HepG2 (cell line): ENCODE measurements at regions not wholly inside any gene's neighbourhood (a gene's known extent, or its start where the extent isn't known, plus 50 kb on each side); places are given as distances from the start of the nearest gene placed in this dataset.

ENCODE experiments used
- ATAC-seq: fragments of 200-7000 bp; cut with Tn5 transposase; 3 replicates; pipeline ENCODE4 v1.9.1; 2020; ENCODE audit warnings: mild to moderate bottlenecking, moderate library complexity
- BruUV-seq: library from RNA; stranded (reverse); fragments of 400-500 nt; replicated peaks from 2 replicates; lab custom pipeline; 2021; lab: Mats Ljungman, UMichigan
- CTCF ChIA-PET: fragments of 300-600 bp; formaldehyde crosslinking; extraction: SDS; loops from one replicate; lab custom pipeline; 2021; ENCODE audit warnings: low total read pairs, inconsistent platforms, low intra/inter-chr PET ratio; lab: Yijun Ruan, JAX
- POLR2A ChIA-PET: fragments of 350-600 bp; sonication (Branson Sonifier 250); formaldehyde crosslinking; loops from one replicate; lab custom pipeline; 2020; ENCODE audit warnings: antibody characterized with exemption, inconsistent platforms; lab: Yijun Ruan, JAX
- DNase-seq: peaks from one replicate; pipeline ENCODE4 v3.0.0-alpha.2; 2015; ENCODE audit warnings: low spot score
- FAIRE-seq: peaks from 3 replicates; lab custom pipeline; 2011; peaks lifted over from hg19 to GRCh38; lab: Jason Lieb, UNC
- H2AFZ ChIP-seq: one replicate; pipeline ENCODE4 v1.6.1; 2011; ENCODE audit warnings: low read length, inconsistent platforms
- H3K27ac ChIP-seq: fragments of 300-600 bp; 3 replicates; pipeline ENCODE4 v1.8.0; 2011; ENCODE audit warnings: mixed run types, mild to moderate bottlenecking, mixed read lengths, low read length, inconsistent platforms; ENCODE audit not compliant: insufficient read depth; ENCODE audit errors: extremely low read length
- H3K27me3 ChIP-seq, 2 experiments: fragments of 200-600 bp in 1 of 2; 2 replicates in 1 of 2; 3 replicates in 1 of 2; pipeline versions ENCODE4 v1.6.0 to v1.8.0; 2011; ENCODE audit warnings: low read length in 2 of 2, mild to moderate bottlenecking in 2 of 2, moderate library complexity in 2 of 2, inconsistent platforms in 1 of 2; ENCODE audit not compliant: insufficient read depth in 2 of 2, control insufficient read depth in 1 of 2
- H3K36me3 ChIP-seq, 2 experiments: fragments of 200-600 bp in 1 of 2; replicated peaks in 1 of 2; 2 replicates in 1 of 2; 3 replicates in 1 of 2; pipeline versions ENCODE4 v1.5.1 to v1.8.0; 2011; ENCODE audit warnings: low read length in 2 of 2, inconsistent platforms in 1 of 2; ENCODE audit not compliant: insufficient read depth in 2 of 2, control insufficient read depth in 1 of 2
- H3K4me1 ChIP-seq: 2 replicates; pipeline ENCODE4 v1.5.1; 2012; ENCODE audit warnings: low read length, inconsistent platforms; ENCODE audit not compliant: insufficient read depth
- H3K4me2 ChIP-seq: 2 replicates; pipeline ENCODE4 v1.6.0; 2011; ENCODE audit warnings: low read depth, low read length, inconsistent platforms
- H3K4me3 ChIP-seq, 3 experiments: fragments of 200-600 bp in 1 of 3; sonication (generic), shearing (Covaris generic) in 1 of 3; replicated peaks in 1 of 3; 2 replicates each; pipeline ENCODE4 v1.5.1; 2011 to 2016; ENCODE audit warnings: low read length in 3 of 3, inconsistent platforms in 2 of 3, low read depth in 2 of 3, mild to moderate bottlenecking in 2 of 3, control low read depth in 1 of 3, mixed read lengths in 1 of 3; ENCODE audit not compliant: insufficient read depth in 1 of 3
- H3K79me2 ChIP-seq: one replicate; pipeline ENCODE4 v1.6.1; 2011; ENCODE audit warnings: low read length, inconsistent platforms; ENCODE audit not compliant: insufficient read depth
- H3K9ac ChIP-seq: 2 replicates; pipeline ENCODE4 v1.6.0; 2011; ENCODE audit warnings: mild to moderate bottlenecking, low read depth, low read length, inconsistent platforms; ENCODE audit not compliant: insufficient read depth
- H3K9me3 ChIP-seq: 2 replicates; pipeline ENCODE4 v1.5.1; 2012; ENCODE audit warnings: mild to moderate bottlenecking, low read length
- H4K20me1 ChIP-seq: 2 replicates; pipeline ENCODE4 v1.6.0; 2011; ENCODE audit warnings: inconsistent platforms, mild to moderate bottlenecking, low read length, moderate library complexity; ENCODE audit not compliant: insufficient read depth
- AGO1 ChIP-seq: fragments of 200-400 bp; formaldehyde crosslinking; IDR thresholded peaks from 2 replicates; pipeline ENCODE4 v1.6.1; 2017; ENCODE audit warnings: mild to moderate bottlenecking, low read depth, low read length, moderate library complexity; ENCODE audit not compliant: poor library complexity, severe bottlenecking
- ARNT ChIP-seq: fragments of 450-650 bp; IDR thresholded peaks from 2 replicates; pipeline ENCODE4 v1.6.1; 2017
- CREM ChIP-seq, 2 experiments: sonication (generic) in 1 of 2; formaldehyde crosslinking in 1 of 2; IDR thresholded peaks; 2 replicates each; pipeline versions ENCODE4 v1.4.0 to v1.6.1; 2016 to 2020; ENCODE audit warnings: antibody characterized with exemption in 1 of 2, mild to moderate bottlenecking in 1 of 2, missing genetic modification reagents in 1 of 2
- DBP ChIP-seq: sonication (generic); formaldehyde crosslinking; IDR thresholded peaks from 2 replicates; pipeline ENCODE4 v1.4.0; 2020; ENCODE audit warnings: missing genetic modification reagents; ENCODE audit errors: not compliant biosample characterization
- DDIT3 ChIP-seq: sonication (generic); formaldehyde crosslinking; IDR thresholded peaks from 2 replicates; pipeline ENCODE4 v1.4.0; 2020; ENCODE audit warnings: mild to moderate bottlenecking, missing genetic modification reagents
- ETV5 ChIP-seq: IDR thresholded peaks from 2 replicates; pipeline ENCODE4 v1.6.1; 2018; ENCODE audit warnings: missing biosample characterization, missing genetic modification reagents, inconsistent platforms, borderline replicate concordance
- HNF4G ChIP-seq, 2 experiments: sonication (generic) in 1 of 2; formaldehyde crosslinking in 1 of 2; IDR thresholded peaks; 2 replicates each; pipeline versions ENCODE4 v1.4.0 to v1.6.1; 2011 to 2020; ENCODE audit warnings: borderline replicate concordance in 2 of 2, low read depth in 2 of 2, mild to moderate bottlenecking in 2 of 2, low read length in 1 of 2, missing genetic modification reagents in 1 of 2, moderate library complexity in 1 of 2
- NFIC ChIP-seq: IDR thresholded peaks from 2 replicates; pipeline ENCODE4 v1.6.1; 2012; ENCODE audit warnings: mild to moderate bottlenecking, low read length, inconsistent platforms
- SIX1 ChIP-seq: sonication (generic); formaldehyde crosslinking; IDR thresholded peaks from 2 replicates; pipeline ENCODE4 v1.4.0; 2020; ENCODE audit warnings: missing genetic modification reagents, borderline replicate concordance
- SOX13 ChIP-seq, 3 experiments: fragments of 450-650 bp in 1 of 3; sonication (generic) in 1 of 3; formaldehyde crosslinking in 1 of 3; IDR thresholded peaks in 2 of 3; conservative IDR thresholded peaks in 1 of 3; 2 replicates each; pipeline versions ENCODE4 v1.5.0 to v1.6.1; 2016 to 2020; ENCODE audit warnings: antibody characterized with exemption in 1 of 3, mild to moderate bottlenecking in 1 of 3, missing compliant biosample characterization in 1 of 3, missing genetic modification reagents in 1 of 3, moderate library complexity in 1 of 3
- STAT6 ChIP-seq: sonication (generic); formaldehyde crosslinking; IDR thresholded peaks from 2 replicates; pipeline ENCODE4 v1.4.0; 2020; ENCODE audit warnings: missing genetic modification reagents, mild to moderate bottlenecking, borderline replicate concordance
- TEF ChIP-seq: sonication (generic); formaldehyde crosslinking; IDR thresholded peaks from 2 replicates; pipeline ENCODE4 v1.5.0; 2020; ENCODE audit warnings: missing genetic modification reagents
- ZNF263 ChIP-seq: sonication (generic); formaldehyde crosslinking; IDR thresholded peaks from 2 replicates; pipeline ENCODE4 v1.4.0; 2020; ENCODE audit warnings: missing genetic modification reagents
- ZNF460 ChIP-seq: sonication (generic); formaldehyde crosslinking; IDR thresholded peaks from 2 replicates; pipeline ENCODE4 v1.5.1; 2020; ENCODE audit warnings: missing genetic modification reagents, mild to moderate bottlenecking, borderline replicate concordance
- ZNF564 ChIP-seq: sonication (generic); formaldehyde crosslinking; IDR thresholded peaks from 2 replicates; pipeline ENCODE4 v1.8.1; 2023; ENCODE audit warnings: mild to moderate bottlenecking, missing genetic modification reagents
- ZNF660 ChIP-seq: sonication (generic); formaldehyde crosslinking; IDR thresholded peaks from 2 replicates; pipeline ENCODE4 v1.5.1; 2020; ENCODE audit warnings: mild to moderate bottlenecking, low read depth, missing genetic modification reagents, borderline replicate concordance
- ZNF703 ChIP-seq: sonication (generic); formaldehyde crosslinking; IDR thresholded peaks from 2 replicates; pipeline ENCODE4 v1.5.1; 2020; ENCODE audit warnings: missing genetic modification reagents, mild to moderate bottlenecking, moderate library complexity, borderline replicate concordance
- ZNF777 ChIP-seq: sonication (generic); formaldehyde crosslinking; IDR thresholded peaks from 2 replicates; pipeline ENCODE4 v1.4.0; 2020; ENCODE audit warnings: missing genetic modification reagents
- ZSCAN30 ChIP-seq: sonication (generic); formaldehyde crosslinking; IDR thresholded peaks from 2 replicates; pipeline ENCODE4 v1.5.0; 2020; ENCODE audit warnings: mild to moderate bottlenecking, missing genetic modification reagents
- WGBS: methylation state at CpG from one replicate; pipeline ENCODE4 v1.1.6; 2017; ENCODE audit warnings: low lambda C conversion rate; 5-methylcytosine and 5-hydroxymethylcytosine counted together
- in situ Hi-C: cut with HindIII; loops from 2 replicates; pipeline ENCODE4 v1.10.0; 2017; ENCODE audit warnings: low pct_unique_long_range_greater_than_20kb; ENCODE audit not compliant: extremely low pct_ligation_motif_present
- intact Hi-C: fragments of 100-400 bp; cut with micrococcal nuclease; formaldehyde crosslinking; loops from one replicate; pipeline ENCODE4 v1.10.0; 2022; ENCODE audit not compliant: unreplicated experiment

- Histone ChIP-seq H2AFZ (no peak overlapping the region), H3K27me3 (no peaks in the 10 kb centered on the region), H3K79me2 (no peaks in the 10 kb centered on the region), H3K4me1 (no peaks in the 10 kb centered on the region), H4K20me1 (no peaks in the 10 kb centered on the region), H3K9ac (no peak overlapping the region), H3K36me3 (no peaks in the 10 kb centered on the region), H3K9me3 (peaks cover 93% of the 10 kb centered on the region), H3K27ac (no peak overlapping the region), H3K4me3 (no peak overlapping the region), H3K4me2 (no peak overlapping the region)
- ChIA-PET CTCF (no interaction called here), POLR2A (no interaction called here)
- BruUV-seq, result no TSS peak
- DNase-seq, result no peak
- no peak for ATAC-seq
- WGBS, result 45% methylated on average over 3 of the region's 3 CpGs
- in situ Hi-C loops, result no loop called here
- no peak for TF ChIP-seq HNF4G (IDR thresholded peaks at IDR 0.05; ENCODE audit: borderline replicate concordance, low read depth, low read length)
- TF ChIP-seq HNF4G (CRISPR knock-in tag; IDR thresholded peaks at IDR 0.05; ENCODE audit: borderline replicate concordance, low read depth), result no peak
- TF ChIP-seq ZNF777 (CRISPR knock-in tag), result no peak
- TF ChIP-seq ETV5 (CRISPR knock-in tag), result no peak
- no peak for TF ChIP-seq NFIC
- TF ChIP-seq ZNF660 (CRISPR knock-in tag), result no peak
- no peak for TF ChIP-seq ZSCAN30 (CRISPR knock-in tag)
- no peak for TF ChIP-seq ZNF564 (CRISPR knock-in tag)
- no peak for TF ChIP-seq SIX1 (CRISPR knock-in tag)
- no peak for TF ChIP-seq ZNF263 (CRISPR knock-in tag)
- no peak for TF ChIP-seq ARNT
- no peak for TF ChIP-seq DDIT3
- TF ChIP-seq ZNF703, result no peak
- no peak for TF ChIP-seq TEF
- TF ChIP-seq AGO1, result no peak
- no peak for TF ChIP-seq CREM (IDR thresholded peaks at IDR 0.05)
- TF ChIP-seq CREM (CRISPR knock-in tag; IDR thresholded peaks at IDR 0.05), result no peak
- no peak for TF ChIP-seq STAT6 (CRISPR knock-in tag)
- no peak for TF ChIP-seq ZNF460 (CRISPR knock-in tag)
- no peak for TF ChIP-seq SOX13 (IDR thresholded peaks at IDR 0.05)
- no peak for TF ChIP-seq SOX13 (CRISPR knock-in tag; conservative IDR thresholded peaks at IDR 0.05 in 1 of 2, IDR thresholded peaks at IDR 0.05 in 1 of 2)
- no peak for TF ChIP-seq DBP (CRISPR knock-in tag)
- FAIRE-seq, result no peak
- intact Hi-C loops, result no loop called here
Measured at GRCh38 chr20:60286764-60287163, 328.5 kb downstream of the CDH26 start.
